IPS DF 19.7 (cell line): ENCODE measurements at regions not wholly inside any gene's neighbourhood (a gene's known extent, or its start where the extent isn't known, plus 50 kb on each side); places are given as distances from the start of the nearest gene placed in this dataset.
"Not testable (repeated sequence)": the region's sequence is repeated elsewhere in the genome, so short reads cannot be mapped to it uniquely, and the experiment has no call there.

ENCODE experiments used
- DNase-seq: peaks from one replicate; pipeline ENCODE4 v3.0.0-alpha.2; 2013; ENCODE audit warnings: low read depth, low spot score

DNA sequence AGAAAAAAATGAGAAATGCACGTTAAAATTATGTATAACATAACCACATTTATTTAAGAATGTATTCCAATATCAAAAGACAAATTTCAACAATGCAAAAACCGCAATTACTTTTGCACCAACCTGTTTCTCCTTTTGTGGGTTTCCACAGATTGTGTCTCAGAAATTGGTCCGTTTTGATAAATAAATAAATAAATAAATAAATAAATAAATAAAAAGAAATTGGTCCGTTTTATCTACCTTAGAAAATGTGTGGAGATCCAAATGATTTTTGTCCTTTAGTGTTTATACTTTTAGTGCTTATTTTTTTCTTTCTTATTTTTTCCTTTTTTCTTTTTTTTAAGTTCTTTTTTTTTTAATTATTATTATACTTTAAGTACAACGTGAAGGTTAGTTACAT, 1682.2 kb upstream of the TMEFF2 start:
- DNase-seq: no peak

DNA sequence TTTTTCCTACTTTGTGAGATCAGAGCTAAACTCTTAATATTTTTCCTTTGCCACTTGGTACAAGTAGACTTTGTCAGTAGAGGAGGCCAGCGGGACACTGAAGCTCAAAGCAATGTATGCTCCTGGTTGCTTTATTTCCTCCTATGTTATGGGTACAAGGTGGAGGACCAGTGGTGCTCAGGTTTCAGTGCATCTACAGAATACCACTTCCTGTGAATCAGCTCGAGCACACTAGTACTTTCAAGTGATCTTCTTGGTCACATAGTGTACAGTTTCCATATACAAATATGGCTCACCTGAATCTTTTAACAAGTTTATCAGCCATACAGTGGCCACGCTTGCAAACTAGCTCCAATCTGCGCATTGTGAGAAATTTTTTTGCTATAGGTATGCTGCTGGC, 1674.8 kb upstream of the TMEFF2 start:
- no peak for DNase-seq

DNA sequence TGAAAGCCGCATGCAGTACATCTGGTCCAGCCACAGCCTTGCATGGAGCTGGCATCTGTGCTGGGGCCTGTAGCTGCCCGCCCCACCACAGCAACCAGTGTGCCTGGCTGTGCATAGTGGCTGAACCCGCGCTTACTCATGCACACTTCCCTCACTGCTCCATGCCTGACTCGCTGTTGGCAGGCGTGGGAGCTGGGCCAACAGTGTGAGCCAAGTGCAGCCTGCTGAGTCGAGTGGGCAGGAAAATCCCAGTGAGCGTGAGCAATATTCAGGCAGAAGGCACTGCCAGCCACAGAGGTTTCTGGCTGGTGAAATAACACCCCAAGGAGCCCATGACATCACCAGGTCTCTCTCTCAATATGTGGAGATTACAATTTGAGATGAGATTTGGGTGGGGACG, 1674.1 kb upstream of the TMEFF2 start:
- no peak for DNase-seq

DNA sequence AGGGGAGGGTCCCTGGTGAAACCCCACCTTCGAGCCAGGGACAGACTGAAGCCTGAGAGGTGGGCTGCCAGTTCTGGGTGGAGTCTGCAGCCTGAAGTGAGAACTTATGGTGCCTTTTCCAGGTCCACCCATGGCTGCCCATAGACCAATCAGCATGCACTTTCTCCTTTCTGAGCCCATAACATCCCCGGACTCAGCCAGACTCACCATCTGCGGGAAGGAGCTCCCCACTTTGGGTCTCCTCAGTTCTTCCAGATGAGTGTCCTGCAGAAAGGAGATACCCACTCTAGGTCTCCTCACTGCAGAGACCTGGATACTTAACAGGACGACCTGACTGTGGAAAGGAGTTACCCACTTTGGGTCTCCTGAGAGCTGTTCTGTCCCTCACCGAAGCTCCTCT, 1673.4 kb upstream of the TMEFF2 start:
- no peak for DNase-seq

DNA sequence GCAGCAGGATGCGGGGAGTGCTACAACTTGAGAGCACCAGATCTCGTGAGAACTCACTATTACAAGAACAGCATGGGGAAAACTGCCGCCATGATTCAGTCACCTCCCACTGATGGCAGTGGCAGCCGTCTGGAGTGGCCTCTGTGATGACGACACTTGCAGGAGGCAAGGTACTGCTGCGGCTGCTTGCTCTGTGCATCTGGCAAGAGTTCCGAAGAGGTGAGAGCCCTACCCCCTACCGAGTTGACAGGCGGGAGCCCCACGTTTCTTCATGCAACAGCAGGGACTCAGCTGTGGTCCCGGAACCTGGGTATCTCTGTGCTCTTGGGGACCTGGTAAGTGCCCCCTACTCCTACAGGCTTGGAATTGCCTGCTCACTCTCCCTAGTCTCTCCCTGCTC, 1672.7 kb upstream of the TMEFF2 start:
- DNase-seq: no peak

DNA sequence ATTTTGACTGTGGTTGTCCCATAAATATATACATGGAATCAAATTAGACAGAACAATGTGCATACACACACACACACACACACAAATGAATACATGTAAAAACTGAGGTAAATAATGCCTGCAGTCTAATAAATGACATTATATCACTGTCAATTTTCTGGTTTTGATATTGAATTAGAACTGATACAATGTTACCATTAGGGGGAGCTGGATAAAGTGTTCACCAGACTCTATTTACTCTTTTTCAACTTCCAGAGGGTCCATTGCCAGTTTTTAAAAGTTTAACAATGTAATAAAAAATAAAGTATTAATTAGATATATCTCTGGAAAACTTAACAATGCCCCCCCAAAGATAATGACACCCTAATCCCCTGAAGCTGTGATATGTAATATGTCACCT, 1666.8 kb upstream of the TMEFF2 start:
- no peak for DNase-seq

DNA sequence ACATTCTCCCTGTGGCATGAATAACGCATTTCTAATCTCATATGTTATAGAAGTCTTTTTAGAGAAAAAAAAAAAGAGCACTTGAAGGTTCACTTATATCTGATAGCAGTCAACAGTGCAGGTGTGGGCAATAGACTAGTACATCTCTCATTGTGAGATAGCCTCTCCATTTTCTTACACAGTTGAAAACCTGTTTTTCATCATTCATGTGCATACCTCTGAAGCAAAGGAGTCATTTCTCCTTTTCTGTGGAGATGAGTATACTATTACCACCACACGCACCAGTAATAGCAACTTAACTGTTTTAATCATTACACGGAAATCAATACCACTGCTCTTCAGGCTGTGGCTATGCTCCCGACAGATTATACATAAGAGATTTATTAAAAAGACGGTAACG, 1653.3 kb upstream of the TMEFF2 start:
- DNase-seq: no peak

DNA sequence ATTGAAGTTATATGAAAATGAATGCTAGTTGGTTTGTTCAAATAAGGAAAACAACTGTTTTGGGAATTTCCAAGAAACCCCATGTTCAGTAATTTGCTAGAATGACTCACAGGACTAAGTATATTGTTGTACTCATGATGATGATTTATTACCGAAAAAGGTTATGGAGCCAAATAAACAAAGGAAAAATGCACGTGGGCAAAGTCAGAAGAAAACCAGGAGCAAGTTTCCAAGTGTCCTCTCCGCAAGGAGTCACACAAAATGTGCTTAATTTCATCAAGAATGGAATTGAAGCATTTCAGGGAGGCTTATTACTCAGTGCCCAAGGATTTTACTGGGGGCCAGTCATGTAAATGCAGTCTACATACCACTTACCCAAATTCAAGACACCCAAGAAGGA, 1652.4 kb upstream of the TMEFF2 start:
- DNase-seq: no peak

DNA sequence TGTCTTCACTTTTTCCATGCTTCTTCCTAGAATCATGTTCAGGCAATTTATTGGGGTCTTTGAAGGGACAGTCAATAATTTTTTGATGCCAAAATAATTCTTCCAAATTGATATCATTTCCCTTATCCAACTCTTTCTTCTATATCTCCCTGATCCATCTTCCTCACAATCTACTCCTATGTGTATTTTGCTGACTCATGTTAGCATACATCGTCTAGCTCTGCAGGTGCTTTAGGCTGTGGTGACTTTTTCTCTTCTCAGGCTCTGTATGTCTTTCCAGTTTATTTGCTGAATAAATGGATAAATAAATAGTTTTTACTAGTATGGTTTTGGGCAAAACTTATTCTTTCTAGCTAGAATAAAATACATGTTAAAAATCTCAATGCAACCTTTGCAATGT, 1650.9 kb upstream of the TMEFF2 start:
- no peak for DNase-seq

DNA sequence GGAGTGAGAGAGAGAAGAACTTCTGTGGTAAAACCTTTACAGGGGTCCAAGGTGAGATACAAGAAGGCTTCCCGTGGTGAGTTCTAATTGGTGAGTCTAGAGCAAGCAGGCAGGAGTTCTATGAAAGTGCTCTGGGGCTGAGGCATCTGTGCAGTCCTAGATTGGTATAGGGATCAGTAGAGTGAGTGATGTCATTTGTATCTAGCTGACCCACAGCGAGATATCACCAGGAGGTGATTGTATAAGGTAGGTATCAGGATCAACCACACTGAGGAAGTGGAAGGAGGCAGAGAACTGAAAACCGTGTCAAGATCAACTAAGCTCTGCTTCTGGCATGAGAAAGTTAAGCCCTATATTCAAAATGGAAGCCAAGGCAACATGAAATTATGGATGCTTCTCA, 1648.9 kb upstream of the TMEFF2 start:
- DNase-seq: no peak

DNA sequence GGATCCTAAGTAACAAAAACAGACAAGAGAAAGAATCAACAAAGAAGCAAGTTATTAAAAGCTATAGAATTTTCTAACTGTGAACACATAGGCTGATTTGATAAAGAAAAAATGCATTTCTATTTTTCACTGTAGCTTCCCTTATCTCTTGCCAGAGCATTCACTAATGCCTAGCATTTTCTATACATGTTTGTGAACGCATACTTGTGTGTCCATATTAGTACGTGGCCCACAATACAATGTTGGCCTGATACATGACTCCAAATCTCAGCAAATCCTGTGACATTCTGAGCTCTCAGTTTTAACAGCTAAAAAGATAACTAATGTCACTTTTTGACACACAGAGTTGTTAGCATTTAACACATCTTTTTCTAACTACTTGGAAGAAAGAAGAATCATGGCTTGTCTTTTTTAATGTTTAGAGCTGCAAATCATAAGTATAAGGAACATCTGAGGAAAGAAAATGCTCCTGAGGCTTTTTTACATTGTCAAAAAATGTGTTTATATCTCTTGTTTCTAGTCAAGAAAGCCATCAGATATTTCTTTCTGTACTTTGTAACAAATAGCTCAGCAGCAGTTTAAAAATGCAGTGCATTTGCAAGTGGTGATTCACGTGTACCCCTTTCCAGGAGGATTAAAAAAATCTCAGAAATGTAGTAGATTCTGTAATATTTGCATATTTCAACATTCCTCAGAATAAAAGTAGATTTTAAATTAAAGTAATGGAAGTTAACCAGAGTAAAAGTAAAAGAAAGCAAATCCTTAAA, 1646.8 kb upstream of the TMEFF2 start:
- DNase-seq: no peak

DNA sequence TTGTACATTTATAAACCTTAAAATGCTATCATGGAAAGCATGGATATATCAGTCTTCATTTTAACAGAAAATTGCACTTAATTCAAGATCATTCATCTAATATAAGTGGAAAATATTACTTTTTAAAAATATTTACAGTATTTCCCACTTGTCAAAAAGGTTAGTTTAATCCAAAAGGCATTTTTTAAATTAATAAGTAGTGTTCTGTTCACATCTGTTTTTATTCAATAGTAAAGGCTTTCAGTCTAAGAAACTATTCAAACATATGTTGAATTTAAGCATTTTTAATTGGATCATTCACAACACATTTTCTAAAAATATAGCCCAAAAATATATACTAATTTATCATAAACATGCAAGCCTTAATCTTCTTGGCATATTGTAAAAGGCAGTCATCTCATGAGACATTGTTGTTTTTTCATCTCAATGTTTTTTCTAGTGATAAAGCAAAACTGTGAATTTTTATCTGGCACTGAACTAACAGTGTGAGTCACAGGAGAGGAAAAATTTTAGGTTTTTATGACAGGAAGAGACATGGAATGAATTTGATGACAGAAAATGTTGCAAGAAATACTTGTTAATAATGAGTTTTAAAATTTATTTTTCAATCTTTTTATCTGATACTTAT, 1642.5 kb upstream of the TMEFF2 start:
- no peak for DNase-seq

DNA sequence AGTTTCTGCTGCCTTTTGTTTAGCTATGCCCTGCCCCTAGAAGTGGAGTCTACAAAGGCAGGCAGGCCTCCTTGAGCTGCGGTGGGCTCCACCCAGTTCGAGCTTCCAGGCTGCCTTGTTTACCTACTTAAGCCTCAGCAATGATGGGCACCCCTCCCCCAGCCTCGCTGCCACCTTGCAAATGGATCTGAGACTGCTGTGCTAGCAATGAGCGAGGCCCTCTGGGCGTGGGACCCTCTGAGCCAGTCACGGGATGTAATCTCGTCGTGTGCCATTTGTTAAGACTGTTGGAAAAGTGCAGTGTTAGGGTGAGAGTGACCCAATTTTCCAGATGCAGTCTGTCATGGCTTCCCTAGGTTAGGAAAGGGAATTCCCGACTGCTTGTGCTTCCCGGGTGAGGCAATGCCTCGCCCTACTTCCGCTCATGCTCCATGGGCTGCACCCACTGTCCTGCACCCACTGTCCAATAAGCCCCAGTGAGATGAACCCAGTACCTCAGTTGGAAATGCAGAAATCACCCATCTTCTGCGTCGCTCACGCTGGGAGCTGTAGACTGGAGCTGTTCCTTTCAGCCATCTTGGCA, 1641.8 kb upstream of the TMEFF2 start:
- DNase-seq: not testable (repeated sequence)

DNA sequence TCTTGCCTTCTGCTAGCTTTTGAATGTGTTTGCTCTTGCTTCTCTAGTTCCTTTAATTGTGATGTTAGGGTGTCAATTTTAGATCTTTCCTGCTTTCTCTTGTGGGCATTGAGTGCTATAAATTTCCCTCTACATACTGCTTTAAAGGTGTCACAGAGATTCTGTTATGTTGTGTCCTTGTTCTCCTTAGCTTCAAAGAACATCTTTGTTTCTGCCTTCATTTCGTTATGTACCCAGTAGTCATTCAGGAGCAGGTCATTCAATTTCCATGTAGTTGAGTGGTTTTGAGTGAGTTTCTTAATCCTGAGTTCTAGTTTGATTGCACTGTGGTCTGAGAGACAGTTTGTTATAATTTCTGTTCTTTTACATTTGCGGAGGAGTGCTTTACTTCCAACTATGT, 1639.2 kb upstream of the TMEFF2 start:
- DNase-seq: not testable (repeated sequence)

DNA sequence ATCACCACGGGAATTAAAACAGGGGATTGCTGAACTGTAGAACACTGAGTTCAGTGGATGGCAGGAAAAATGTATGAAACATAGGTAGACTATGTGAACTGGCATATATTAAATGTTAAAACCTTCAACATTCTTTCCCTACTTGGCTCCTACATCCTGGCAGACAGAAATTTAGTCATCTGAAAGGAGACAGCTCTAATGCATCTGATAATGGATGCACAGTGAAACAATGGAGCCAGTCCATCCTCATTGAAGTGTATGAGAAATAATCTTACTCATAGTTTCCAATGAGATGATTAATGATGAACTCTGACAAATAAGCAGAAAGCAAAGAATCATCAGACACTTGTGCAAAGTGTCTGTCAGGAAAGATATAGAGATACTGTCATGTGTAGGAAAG, 1629.7 kb upstream of the TMEFF2 start:
- no peak for DNase-seq

DNA sequence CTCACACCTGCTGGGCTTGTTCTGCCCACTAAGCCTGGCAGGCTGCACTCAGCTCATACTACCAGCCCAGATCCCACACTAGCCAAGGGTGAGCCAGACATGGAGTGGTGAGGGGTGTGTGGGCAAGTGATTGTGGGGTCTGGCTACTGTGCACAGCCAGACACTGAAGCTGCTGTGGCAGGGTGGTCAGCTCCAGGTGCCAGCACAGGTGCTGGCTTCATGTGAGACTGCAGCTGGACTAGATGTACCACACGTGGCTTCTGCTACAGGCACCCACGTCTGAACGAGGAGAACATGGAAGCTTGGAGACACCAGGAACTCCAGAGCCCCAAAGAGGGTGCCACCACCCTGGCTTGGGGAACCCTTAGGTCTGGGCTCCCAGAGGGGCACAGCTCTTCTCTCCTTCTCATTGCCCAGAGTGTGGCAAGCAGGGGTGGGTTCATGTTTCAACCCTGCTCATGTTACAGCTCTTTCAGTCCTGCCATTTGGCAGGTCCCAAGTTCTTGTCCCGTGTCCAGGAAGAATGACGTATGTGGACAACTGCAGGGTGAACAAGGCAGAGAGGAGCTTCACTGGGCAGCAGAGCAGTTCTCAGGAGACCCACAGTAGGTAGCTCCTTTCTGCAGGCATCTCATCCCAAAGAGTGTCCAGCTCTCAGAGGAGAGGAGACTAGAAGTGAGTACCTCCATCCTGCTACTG, 1624.2 kb upstream of the TMEFF2 start:
- no peak for DNase-seq

DNA sequence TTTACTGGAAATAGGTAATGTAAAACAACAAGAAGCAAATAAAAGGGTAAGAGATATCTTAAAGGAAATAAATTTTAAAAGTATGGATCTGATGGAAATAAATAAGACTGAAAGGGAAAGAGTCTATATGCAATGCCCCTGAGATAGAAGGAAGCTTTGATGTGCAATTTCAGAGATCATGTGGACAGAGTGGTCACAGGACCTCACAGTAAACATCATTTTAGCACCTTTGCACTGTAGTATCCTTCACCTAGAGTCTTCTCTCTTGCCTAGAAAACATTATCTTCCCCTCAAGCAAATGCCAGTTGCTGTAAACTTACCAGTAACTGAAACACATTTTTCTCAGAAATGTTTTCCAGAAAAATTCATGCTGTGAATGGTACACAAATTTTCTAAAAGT, 1621.3 kb upstream of the TMEFF2 start:
- DNase-seq: no peak

DNA sequence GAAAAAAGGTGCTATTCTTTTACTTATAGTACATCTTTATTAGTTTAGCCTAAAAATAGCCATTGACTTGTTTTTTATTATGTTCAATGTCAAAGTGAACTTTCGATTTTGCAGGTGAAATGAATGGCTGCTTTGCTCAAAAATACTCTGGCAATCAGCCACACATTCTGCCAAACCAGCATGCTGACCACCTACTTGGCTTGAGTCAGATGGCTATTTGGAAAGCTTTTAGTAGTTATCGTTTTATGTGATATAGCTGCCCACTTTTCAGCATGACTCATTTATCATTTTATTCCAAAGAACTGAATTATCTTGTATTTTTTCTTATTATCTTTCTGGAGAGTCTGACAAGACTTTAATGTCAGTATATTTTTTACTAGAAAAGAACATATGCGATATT, 1615.8 kb upstream of the TMEFF2 start:
- no peak for DNase-seq

DNA sequence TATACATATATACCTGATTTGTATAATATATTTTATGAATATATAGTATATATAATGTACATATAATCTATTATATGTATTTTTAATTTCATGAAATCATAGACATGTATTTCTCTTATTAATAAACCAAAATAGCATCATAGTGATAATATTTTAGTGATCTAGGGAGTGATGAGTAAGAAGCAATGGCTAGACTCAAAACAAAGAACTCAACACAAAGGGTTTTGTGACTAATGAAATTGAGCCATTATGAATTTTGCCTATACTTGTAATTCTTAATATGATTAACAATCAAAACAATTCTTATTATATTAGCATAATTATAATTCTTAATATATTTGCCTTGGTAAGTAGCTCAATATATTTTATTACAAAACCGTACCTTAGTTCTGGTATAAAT, 1614.1 kb upstream of the TMEFF2 start:
- no peak for DNase-seq

DNA sequence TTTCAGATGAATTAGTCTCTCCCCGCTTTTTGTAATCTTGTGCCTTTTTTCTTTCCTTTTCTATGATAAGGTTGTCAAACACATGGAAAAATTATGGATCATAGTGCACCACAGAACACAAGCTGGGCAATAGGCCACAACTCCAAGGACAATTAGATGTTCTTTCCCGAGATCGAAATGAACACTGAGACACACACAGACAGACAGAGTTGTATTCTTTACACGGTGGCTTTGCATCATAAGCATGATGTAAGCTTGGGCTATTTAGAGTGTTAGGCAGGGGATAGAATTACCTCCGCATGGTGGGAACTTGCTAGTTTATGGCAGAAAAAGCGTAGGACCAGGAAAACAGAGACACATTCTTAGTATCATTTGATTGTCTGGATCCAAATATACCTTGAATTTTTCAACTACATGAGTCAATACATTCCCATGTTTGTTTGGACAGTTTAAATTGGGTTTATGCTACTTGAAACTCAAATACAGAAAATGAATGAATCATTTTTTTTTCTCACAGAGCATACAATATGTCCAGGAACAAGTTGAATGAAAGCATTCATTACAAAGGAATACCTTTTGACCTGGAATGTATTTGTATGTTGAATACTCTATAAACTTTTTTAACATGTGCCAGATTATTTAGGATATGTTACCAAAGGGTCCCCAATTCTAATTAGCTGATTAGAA, 1611.5 kb upstream of the TMEFF2 start:
- no peak for DNase-seq

DNA sequence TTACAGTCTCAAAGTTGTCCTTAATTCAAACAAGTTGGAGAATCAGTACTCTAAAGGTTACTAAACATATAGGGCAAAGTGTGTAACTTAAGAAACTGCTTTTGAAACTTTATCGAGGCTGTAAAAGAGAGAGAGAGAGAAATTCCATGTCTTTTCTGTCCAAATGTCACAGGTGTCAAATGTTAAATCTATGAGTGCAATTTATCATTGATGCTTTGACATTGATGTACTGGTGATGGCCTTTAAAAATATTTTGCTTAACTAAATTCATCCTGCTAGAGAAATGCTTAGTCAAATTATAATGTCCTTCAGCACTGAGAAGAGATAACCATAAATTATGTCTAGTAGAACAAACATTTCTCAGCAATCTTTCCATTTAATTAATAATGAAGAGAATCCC, 1602.1 kb upstream of the TMEFF2 start:
- DNase-seq: no peak

DNA sequence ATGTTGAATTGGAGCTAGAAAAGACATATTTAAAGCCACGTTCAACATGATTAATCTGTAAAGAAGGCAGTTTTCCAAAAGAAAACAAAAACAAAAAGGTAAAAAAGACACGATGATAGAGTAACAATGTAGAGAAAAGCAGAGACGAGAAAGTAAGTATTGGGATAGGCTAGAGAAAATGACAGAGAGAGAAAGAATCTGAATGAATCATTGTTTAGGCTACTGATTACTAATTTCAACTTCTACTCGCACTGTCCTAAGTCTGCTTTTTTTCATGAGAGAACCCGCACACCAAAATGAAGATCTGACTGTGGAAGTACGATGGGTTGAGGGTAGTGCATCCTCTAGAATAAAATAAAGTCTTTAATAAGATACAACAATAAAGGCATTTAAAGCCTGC, 1599.2 kb upstream of the TMEFF2 start:
- DNase-seq: no peak
